GM19463 (cell line): ENCODE measurements at regions not wholly inside any gene's neighbourhood (a gene's known extent, or its start where the extent isn't known, plus 50 kb on each side); places are given as distances from the start of the nearest gene placed in this dataset.
"Not testable (repeated sequence)": the region's sequence is repeated elsewhere in the genome, so short reads cannot be mapped to it uniquely, and the experiment has no call there.

Source experiments
- ATAC-seq: cut with Tn5 transposase; IDR thresholded peaks from one replicate; pipeline ENCODE4 v1.9.1; 2021; ENCODE audit warnings: mild to moderate bottlenecking, moderate library complexity; ENCODE audit not compliant: unreplicated experiment

- ATAC-seq = no peak
These were observed 474.4 kb upstream of the NR5A2 start for GRCh38 chr1:199553104-199553503.

DNA sequence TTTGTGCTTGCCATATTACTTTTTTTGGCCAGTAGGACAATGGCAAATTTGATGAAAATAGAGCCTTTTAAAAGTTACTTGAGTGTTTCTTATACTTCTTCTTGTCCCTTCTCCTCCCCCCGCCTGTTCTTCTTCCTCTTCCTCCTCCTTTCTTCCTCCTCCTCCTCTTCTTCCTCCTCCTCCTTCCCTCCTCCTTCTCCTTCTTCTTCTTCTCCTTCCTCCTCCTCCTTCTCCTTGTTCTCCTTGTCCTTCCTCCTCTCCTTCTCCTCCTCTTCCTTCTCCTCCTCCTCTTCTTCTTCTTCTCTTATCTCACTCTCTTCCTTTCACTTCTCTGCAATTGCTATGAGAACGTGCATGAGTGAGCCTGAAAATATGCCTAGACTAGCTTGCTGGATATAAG is 466.2 kb upstream of the NR5A2 start:
- no peak for ATAC-seq

DNA sequence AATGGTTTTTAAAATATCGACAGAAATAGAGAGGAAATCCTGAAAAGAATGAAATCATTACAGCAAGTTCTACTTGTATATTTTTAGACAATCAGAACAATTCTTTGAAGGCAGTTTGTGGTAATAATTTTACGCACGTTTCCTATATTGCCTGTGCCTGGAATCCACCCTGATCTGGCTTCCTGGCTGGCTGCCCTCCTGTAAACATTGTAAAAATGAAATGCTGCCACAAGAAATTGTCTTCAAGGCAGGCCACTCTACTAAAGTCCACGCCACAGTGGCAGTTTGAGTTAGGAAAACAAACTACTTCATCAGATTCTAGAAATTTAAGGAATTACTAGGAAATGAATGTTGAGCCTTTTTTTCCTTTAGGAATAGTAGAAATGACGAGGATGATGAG is 454.5 kb upstream of the NR5A2 start:
- no peak for ATAC-seq

DNA sequence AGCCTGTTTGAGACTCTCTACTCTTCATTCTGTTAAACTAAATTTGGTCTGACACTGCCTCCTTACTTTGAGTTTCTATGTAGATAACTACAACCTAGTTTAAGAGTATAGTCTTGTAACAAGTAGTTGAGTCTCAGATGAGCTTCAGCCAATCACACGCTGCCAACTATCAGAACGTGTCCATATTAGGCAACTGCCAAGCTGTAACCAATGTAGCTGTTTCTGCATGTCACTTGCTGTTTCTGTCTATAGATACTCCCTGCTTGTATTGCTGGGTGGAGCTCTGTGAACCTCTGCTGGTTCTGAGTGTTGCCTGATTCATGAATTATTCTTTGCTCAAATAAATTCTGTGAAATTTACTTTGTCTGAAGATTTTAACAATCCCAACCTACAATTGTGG is 452.6 kb upstream of the NR5A2 start:
- no peak for ATAC-seq

GRCh38 chr1:199580300-199580699 is 447.2 kb upstream of the NR5A2 start:
- no peak for ATAC-seq

DNA sequence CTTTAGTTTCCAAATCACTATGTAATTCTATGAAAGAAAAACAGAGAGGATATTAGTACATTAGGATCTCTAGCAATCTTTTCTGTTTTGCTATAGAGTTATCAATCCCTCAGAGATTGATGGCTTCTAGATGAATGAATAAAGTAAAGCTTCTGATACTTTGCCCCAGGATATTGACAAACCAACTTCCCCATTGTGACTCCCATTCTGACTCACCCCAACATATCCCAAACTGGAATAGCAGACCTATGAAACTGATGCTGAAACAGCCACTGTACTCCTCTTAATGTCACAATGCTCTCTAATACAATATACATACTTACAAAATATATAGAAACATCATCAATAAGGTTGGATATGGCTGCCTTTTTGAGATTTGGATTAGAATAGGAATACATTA is 442.1 kb upstream of the NR5A2 start:
- no peak for ATAC-seq

DNA sequence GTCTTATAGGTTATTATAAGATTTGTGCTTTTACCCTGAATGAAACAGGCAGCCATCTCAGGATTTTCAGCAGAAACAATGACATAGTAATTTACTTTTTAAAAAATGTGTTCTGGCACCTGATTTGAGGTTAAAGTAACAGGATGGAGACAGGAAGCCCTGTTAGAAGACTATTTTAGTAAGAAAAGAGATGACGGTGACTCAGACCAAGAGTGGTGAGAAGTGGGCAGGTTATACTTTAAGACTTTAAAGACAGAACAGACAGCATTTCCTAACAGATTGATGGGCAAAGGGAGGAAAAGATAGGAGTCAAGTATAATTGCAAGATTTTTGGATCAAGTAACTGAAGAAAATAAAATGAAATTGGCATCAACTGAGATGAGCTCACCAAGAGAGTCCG is 436.8 kb upstream of the NR5A2 start:
- peak; percentile 65 for ATAC-seq

DNA sequence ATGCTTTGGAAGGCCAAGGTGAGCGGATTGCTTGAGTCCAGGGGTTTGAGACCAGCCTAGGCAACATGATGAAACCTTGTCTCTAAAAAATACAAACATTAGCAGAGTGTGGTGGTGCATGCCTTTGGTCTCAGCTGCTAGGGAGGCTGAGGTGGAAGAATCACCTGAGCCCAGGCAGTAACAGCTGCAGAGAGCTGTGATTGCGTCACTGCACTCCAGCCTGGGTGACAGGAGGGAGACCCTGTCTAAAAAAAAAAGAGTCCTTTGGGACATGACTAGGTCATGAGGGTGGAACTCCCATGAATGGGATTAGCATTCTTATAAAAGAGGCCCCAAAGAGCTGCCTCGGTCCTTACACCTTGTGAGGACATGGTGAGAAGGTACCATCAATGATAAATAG is 436.0 kb upstream of the NR5A2 start:
- ATAC-seq = no peak

GRCh38 chr1:199593475-199593874 is 434.0 kb upstream of the NR5A2 start:
- no peak for ATAC-seq

DNA sequence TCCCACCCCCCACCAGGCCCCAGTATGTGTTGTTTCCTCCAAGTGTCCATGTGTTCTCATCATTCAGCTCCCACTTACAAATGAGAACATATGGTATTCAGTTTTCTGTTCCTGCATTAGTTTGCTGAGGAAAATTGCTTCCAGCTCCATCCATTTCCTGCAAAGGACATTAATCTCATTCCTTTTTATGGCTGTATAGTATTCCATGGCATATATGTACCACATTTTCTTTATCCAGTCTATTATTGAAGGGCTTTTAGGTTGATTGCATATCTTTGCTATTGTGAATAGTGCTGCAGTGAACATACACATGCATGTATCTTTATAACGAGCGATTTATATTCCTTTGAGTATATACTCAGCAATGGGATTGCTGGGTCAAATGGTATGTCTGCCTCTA is 431.1 kb upstream of the NR5A2 start:
- not testable (repeated sequence) for ATAC-seq

DNA sequence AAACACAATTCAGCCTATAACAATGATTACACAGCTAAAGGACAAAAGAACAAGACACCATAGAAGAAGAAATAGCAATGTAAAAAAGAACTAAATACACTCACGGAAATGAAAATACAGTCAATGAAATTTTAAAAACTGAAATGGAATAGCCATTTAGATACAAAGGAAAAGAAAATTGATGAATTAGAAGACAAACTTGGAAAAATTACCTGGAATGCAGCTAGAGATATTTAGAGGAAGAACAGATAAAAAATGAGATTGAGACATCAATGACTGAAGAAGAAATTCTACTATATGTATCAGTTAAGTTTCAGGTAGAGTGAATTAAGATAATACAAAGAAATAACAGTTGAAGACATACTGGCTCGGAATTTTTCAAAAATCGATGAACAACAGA is 430.4 kb upstream of the NR5A2 start:
- ATAC-seq = no peak

DNA sequence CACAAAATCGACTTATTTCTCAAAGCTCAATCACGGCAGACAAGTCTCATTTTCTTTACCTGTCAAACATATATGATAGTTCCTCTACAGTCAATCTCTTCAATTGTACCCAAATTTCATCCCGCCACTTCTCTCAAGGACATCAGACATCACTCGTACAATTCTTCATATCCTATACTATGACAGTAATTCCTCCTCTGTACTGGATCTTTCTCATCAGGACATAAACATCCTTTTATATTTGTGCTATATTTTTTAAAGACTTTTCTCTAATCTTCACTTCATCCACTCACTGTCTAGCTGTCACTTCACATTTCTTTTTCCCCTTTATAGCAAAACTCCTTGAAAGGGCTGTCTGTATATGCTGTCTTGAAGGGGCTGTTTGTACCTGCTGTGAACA is 419.1 kb upstream of the NR5A2 start:
- no peak for ATAC-seq

- no peak for ATAC-seq
These were observed 414.3 kb upstream of the NR5A2 start for GRCh38 chr1:199612976-199613774.

DNA sequence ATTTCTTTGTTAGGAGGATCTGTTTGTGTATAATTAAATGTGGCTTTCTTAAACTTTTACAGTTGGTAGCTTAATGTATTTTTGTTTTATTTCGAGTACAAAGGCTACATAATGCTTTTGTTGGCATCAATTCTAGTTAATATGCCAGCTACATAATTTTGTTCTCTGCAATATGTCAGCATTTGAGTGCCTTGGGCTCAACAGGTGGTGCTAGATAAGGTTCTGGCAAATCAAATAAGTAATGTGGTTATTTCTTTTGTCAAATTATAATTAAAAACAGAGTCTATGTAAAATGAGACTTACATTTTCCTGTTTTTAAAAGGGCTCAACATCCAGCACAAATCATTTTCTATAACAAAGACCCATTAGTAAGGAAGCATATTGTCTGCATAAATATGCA is 410.6 kb upstream of the NR5A2 start:
- no peak for ATAC-seq

GRCh38 chr1:199619223-199619622 is 408.3 kb upstream of the NR5A2 start:
- no peak for ATAC-seq

DNA sequence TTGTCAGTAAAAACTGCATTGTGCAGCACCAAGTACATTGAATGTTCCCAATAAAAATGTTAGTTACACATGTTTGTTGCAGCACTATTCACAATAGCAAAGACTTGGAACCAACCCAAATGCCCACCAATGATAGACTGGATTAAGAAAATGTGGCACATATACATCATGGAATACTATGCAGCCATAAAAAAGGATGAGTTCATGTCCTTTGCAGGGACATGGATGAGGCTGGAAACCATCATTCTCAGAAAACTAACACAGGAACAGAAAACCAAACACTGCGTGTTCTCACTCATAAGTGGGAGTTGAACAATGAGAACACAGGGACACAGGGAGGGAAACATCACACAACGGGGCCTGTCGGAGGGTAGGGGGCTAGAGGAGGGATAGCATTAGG is 401.3 kb upstream of the NR5A2 start:
- ATAC-seq = not testable (repeated sequence)

DNA sequence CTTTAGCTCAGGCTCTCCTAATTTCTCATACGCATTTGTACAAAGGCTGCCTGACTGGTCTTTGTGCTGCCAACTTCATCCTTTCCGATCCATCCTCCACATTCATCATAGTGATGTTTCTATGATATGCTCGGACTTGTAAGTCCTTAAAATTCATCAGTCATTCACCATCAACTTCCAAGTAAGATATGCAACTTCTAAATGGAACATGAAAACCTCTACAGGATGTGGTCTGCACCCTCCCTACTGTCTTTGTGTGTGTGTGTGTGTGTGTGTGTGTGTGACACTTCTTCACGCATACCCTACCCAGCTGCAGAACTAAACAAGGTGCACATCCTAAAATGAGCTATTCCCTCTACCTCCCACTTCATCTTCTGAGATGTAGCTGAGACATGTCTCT is 397.9 kb upstream of the NR5A2 start:
- no peak for ATAC-seq

DNA sequence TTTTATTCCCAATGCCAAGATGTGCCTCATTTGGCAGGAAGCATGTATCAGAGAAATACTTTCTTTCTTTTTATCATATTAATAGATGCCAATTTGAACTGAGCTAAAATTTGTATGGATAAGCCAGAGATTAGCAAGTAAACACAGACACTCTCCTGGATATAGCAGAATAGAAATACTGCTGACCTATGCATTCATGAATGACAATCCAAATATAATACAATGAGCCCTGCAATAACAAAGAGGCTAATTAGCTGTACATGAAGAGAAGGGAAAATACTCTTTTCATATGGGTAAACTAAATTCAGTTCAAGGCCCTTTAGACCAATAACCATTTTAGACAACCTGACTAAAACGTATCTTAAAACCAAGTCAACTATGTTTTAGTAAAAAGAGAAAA is 388.1 kb upstream of the NR5A2 start:
- ATAC-seq = no peak

GRCh38 chr1:199641531-199641930 is 386.0 kb upstream of the NR5A2 start:
- ATAC-seq = no peak

DNA sequence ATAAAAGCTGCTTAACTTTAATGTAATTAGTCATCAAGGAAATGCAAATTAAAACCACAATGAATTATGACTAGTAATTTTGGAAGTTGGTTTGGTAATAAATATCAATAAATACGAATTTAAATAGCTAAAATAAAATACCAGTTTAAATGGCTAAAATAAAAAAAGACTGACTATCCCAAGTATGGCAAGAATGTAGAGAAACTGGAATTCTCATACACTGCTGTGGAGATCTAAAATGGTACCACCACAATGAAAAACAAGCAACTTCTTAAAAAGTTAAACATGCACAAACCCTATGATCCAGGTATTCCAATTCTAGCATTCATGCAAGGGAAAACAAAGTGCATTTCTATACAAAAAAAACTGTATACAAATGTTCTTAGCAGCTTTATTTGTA is 382.6 kb upstream of the NR5A2 start:
- ATAC-seq = no peak

GRCh38 chr1:199646761-199647160 is 380.7 kb upstream of the NR5A2 start:
- ATAC-seq = no peak

- no peak for ATAC-seq
These were observed 370.1 kb upstream of the NR5A2 start for GRCh38 chr1:199657449-199657848.

DNA sequence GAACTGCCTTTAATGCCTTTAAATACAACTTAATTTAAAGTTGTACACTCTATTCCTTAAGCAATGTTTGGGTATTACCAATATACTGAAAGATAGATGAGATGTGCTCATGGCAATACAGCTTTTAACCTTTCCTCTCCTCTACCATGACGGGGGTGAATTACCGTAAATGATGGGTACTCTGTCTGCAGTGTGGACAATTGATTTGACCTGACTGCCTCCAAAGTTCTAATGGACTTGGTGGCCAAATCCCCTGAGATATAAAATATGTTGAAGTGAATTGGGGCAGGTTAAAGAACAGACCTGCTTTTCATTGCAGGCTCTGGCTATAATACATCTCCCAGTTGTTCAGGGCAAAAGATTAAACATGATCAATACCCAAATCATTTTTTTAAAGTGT is 367.4 kb upstream of the NR5A2 start:
- no peak for ATAC-seq
